ENCODE measurements at regions not wholly inside any gene's neighbourhood (a gene's known extent, or its start where the extent isn't known, plus 50 kb on each side); places are given as distances from the start of the nearest gene placed in this dataset.

DNA sequence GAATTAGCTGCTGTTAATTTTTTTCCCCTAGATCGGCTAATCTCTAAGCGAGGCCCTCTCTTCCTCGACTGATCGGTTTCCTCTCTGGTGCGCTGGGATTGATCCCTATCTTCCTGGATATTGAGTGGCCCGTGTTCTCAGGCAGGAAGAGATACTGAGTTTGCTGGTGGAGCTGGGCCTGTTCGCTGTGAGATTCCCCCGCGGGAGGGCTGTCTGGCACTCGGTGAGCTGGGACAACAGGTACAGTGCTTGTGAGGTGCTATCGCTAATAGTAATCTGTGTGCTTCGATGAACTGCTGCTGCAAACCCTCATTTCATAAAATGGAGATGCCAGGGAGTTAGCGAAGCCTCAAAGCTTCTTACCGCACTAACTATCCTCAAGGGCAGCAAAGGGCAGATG, 310.3 kb downstream of the NXPE2 start:
- TF ChIP-seq TP53 (CRISPR knock-in tag; IDR thresholded peaks at IDR 0.05) (no peak), NR1H2 (CRISPR knock-in tag; IDR thresholded peaks at IDR 0.05) (no peak), KAT7 (CRISPR knock-in tag; IDR thresholded peaks at IDR 0.05; ENCODE audit: borderline replicate concordance) (no peak), IRF2 (CRISPR knock-in tag; IDR thresholded peaks at IDR 0.05; ENCODE audit: borderline replicate concordance, low read depth) (no peak), AFF4 (CRISPR knock-in tag; IDR thresholded peaks at IDR 0.05; ENCODE audit: borderline replicate concordance) (no peak), ZNF232 (CRISPR knock-in tag; IDR thresholded peaks at IDR 0.05) (no peak), PRRX2 (CRISPR knock-in tag; IDR thresholded peaks at IDR 0.05) (no peak), SMAD3 (CRISPR knock-in tag; IDR thresholded peaks at IDR 0.05; ENCODE audit: borderline replicate concordance) (no peak), MXD4 (CRISPR knock-in tag; IDR thresholded peaks at IDR 0.05; ENCODE audit: borderline replicate concordance) (no peak)
- TF ChIP-seq, protein P1, sequence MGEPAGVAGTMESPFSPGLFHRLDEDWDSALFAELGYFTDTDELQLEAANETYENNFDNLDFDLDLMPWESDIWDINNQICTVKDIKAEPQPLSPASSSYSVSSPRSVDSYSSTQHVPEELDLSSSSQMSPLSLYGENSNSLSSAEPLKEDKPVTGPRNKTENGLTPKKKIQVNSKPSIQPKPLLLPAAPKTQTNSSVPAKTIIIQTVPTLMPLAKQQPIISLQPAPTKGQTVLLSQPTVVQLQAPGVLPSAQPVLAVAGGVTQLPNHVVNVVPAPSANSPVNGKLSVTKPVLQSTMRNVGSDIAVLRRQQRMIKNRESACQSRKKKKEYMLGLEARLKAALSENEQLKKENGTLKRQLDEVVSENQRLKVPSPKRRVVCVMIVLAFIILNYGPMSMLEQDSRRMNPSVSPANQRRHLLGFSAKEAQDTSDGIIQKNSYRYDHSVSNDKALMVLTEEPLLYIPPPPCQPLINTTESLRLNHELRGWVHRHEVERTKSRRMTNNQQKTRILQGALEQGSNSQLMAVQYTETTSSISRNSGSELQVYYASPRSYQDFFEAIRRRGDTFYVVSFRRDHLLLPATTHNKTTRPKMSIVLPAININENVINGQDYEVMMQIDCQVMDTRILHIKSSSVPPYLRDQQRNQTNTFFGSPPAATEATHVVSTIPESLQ (CRISPR knock-in tag; IDR thresholded peaks at IDR 0.05) = no peak
- TF ChIP-seq, protein P2, sequence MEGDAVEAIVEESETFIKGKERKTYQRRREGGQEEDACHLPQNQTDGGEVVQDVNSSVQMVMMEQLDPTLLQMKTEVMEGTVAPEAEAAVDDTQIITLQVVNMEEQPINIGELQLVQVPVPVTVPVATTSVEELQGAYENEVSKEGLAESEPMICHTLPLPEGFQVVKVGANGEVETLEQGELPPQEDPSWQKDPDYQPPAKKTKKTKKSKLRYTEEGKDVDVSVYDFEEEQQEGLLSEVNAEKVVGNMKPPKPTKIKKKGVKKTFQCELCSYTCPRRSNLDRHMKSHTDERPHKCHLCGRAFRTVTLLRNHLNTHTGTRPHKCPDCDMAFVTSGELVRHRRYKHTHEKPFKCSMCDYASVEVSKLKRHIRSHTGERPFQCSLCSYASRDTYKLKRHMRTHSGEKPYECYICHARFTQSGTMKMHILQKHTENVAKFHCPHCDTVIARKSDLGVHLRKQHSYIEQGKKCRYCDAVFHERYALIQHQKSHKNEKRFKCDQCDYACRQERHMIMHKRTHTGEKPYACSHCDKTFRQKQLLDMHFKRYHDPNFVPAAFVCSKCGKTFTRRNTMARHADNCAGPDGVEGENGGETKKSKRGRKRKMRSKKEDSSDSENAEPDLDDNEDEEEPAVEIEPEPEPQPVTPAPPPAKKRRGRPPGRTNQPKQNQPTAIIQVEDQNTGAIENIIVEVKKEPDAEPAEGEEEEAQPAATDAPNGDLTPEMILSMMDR (IDR thresholded peaks at IDR 0.05) = no peak
- TF ChIP-seq, protein P3, sequence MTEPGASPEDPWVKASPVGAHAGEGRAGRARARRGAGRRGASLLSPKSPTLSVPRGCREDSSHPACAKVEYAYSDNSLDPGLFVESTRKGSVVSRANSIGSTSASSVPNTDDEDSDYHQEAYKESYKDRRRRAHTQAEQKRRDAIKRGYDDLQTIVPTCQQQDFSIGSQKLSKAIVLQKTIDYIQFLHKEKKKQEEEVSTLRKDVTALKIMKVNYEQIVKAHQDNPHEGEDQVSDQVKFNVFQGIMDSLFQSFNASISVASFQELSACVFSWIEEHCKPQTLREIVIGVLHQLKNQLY (CRISPR knock-in tag; IDR thresholded peaks at IDR 0.05) = no peak
- TF ChIP-seq, protein P4, sequence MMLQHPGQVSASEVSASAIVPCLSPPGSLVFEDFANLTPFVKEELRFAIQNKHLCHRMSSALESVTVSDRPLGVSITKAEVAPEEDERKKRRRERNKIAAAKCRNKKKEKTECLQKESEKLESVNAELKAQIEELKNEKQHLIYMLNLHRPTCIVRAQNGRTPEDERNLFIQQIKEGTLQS (CRISPR knock-in tag; conservative IDR thresholded peaks at IDR 0.05) = no peak

Data from WTC11 (cell line).